Liver (tissue), 8 donors: ENCODE measurements at regions not wholly inside any gene's neighbourhood (a gene's known extent, or its start where the extent isn't known, plus 50 kb on each side); places are given as distances from the start of the nearest gene placed in this dataset.

ENCODE experiments used
- DNase-seq: peaks from one replicate; pipeline ENCODE4 v3.0.0-alpha.2; 2017; ENCODE audit warnings: low spot score
- H3K27ac ChIP-seq, 2 donors: one replicate each; pipeline ENCODE4 v1.7.0; 2013; ENCODE audit warnings: inconsistent platforms in 2 of 2, low read length in 2 of 2, control low read depth in 1 of 2, low read depth in 1 of 2, mild to moderate bottlenecking in 1 of 2
- H3K27me3 ChIP-seq, 4 donors: one replicate each; pipeline versions ENCODE4 v1.6.1 to v1.7.0; 2013; ENCODE audit warnings: low read length in 3 of 4, inconsistent platforms in 1 of 4, mild to moderate bottlenecking in 1 of 4, moderate library complexity in 1 of 4; ENCODE audit not compliant: control insufficient read depth in 4 of 4, insufficient read depth in 4 of 4
- H3K36me3 ChIP-seq, 4 donors: one replicate each; pipeline versions ENCODE4 v1.6.1 to v1.7.0; 2013; ENCODE audit warnings: low read length in 3 of 4, mild to moderate bottlenecking in 3 of 4, low read depth in 1 of 4, moderate library complexity in 1 of 4; ENCODE audit not compliant: control insufficient read depth in 4 of 4, insufficient read depth in 3 of 4
- H3K4me1 ChIP-seq, 4 donors: one replicate each; pipeline versions ENCODE4 v1.6.1 to v1.7.0; 2013; ENCODE audit warnings: low read length in 3 of 4, mild to moderate bottlenecking in 3 of 4, moderate library complexity in 1 of 4; ENCODE audit not compliant: control insufficient read depth in 4 of 4, insufficient read depth in 4 of 4
- H3K4me3 ChIP-seq, 3 donors: one replicate each; pipeline versions ENCODE4 v1.6.1 to v1.7.0; 2013; ENCODE audit warnings: low read length in 3 of 3, control low read depth in 1 of 3, low read depth in 1 of 3, mild to moderate bottlenecking in 1 of 3
- H3K9ac ChIP-seq, 2 donors: one replicate each; pipeline ENCODE4 v1.7.0; 2013; ENCODE audit warnings: low read length in 2 of 2, mild to moderate bottlenecking in 2 of 2, moderate library complexity in 2 of 2, control low read depth in 1 of 2, low read depth in 1 of 2
- H3K9me3 ChIP-seq, 4 donors: one replicate each; pipeline versions ENCODE4 v1.6.1 to v1.7.0; 2013; ENCODE audit warnings: low read length in 3 of 4; ENCODE audit not compliant: control insufficient read depth in 4 of 4
- EGR1 ChIP-seq, 2 donors: IDR thresholded peaks; 2 replicates each; pipeline ENCODE4 v1.6.1; 2016 to 2018; ENCODE audit warnings: antibody characterized with exemption in 2 of 2, low read depth in 2 of 2
- FOXA1 ChIP-seq: IDR thresholded peaks from 2 replicates; pipeline ENCODE4 v1.6.1; 2016; ENCODE audit warnings: antibody characterized with exemption
- FOXA2 ChIP-seq: IDR thresholded peaks from 2 replicates; pipeline ENCODE4 v1.6.1; 2016; ENCODE audit warnings: antibody characterized with exemption
- GABPA ChIP-seq, 2 donors: IDR thresholded peaks in 1 of 2; conservative IDR thresholded peaks in 1 of 2; 2 replicates each; pipeline ENCODE4 v1.6.1; 2016; ENCODE audit warnings: antibody characterized with exemption in 2 of 2, mild to moderate bottlenecking in 1 of 2, moderate library complexity in 1 of 2
- HNF4A ChIP-seq, 2 donors: conservative IDR thresholded peaks; 2 replicates each; pipeline ENCODE4 v1.6.1; 2016; ENCODE audit warnings: antibody characterized with exemption in 2 of 2, mild to moderate bottlenecking in 2 of 2
- HNF4G ChIP-seq: IDR thresholded peaks from 2 replicates; pipeline ENCODE4 v1.6.1; 2016; ENCODE audit warnings: antibody characterized with exemption
- JUND ChIP-seq, 2 donors: IDR thresholded peaks; 2 replicates each; pipeline ENCODE4 v1.6.1; 2016; ENCODE audit warnings: antibody characterized with exemption in 2 of 2
- NR2F2 ChIP-seq: IDR thresholded peaks from 2 replicates; pipeline ENCODE4 v1.6.1; 2016; ENCODE audit warnings: antibody characterized with exemption
- RAD21 ChIP-seq, 2 donors: IDR thresholded peaks; 2 replicates each; pipeline ENCODE4 v1.6.1; 2016; ENCODE audit warnings: antibody characterized with exemption in 2 of 2, mild to moderate bottlenecking in 2 of 2
- SP1 ChIP-seq: IDR thresholded peaks from 2 replicates; pipeline ENCODE4 v1.6.1; 2018; ENCODE audit warnings: antibody characterized with exemption, mild to moderate bottlenecking
- TAF1 ChIP-seq: conservative IDR thresholded peaks from 2 replicates; pipeline ENCODE4 v1.6.1; 2016; ENCODE audit warnings: antibody characterized with exemption, mild to moderate bottlenecking
- WGBS: extraction: QIAGEN DNeasy Blood & Tissue Kit; methylation state at CpG from one replicate; pipeline ENCODE4 v1.1.7; 2013; 5-methylcytosine and 5-hydroxymethylcytosine counted together
- TF ChIP-seq, protein P1 (sequence below): fragments of 150-350 bp; IDR thresholded peaks from 2 replicates; pipeline ENCODE4 v1.5.1; 2017; ENCODE audit warnings: improper control_type of control experiment, low read depth, low read length; ENCODE audit not compliant: missing input control
- TF ChIP-seq, protein P2 (sequence below): IDR thresholded peaks from 2 replicates; pipeline ENCODE4 v1.6.1; 2016; ENCODE audit warnings: antibody characterized with exemption
- TF ChIP-seq, protein P3 (sequence below): IDR thresholded peaks from 2 replicates; pipeline ENCODE4 v1.6.1; 2016; ENCODE audit warnings: antibody characterized with exemption, mild to moderate bottlenecking
- TF ChIP-seq, protein P4 (sequence below): IDR thresholded peaks from 2 replicates; pipeline ENCODE4 v1.6.1; 2016; ENCODE audit warnings: antibody characterized with exemption
- TF ChIP-seq, protein P5 (sequence below): IDR thresholded peaks from 2 replicates; pipeline ENCODE4 v1.6.1; 2016; ENCODE audit warnings: antibody characterized with exemption
- donor health status: healthy.
- donor health status: healthy.
- donor health status: healthy.
- donor health status: healthy.
- donor health status: healthy.

DNA sequence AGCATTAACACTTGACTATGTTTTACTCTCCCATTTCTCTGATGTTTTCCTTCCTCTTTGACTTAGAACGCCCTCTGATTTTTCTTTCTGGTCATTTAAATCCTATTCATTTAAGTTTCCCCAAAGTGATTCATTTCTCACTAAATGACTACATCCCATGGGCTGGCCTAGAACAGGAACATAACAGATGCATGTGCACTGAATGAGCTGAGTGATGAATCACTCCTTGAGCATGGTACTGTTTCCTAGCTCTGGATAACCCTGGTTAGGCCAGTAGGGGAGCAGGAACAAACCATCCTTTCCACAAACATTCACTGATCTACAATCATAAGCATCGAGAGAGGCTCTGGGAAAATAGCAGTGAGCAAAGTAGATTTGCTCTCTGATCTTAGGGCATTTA, 221.9 kb upstream of the SETBP1 start (continued):
- TF ChIP-seq, protein P1, sequence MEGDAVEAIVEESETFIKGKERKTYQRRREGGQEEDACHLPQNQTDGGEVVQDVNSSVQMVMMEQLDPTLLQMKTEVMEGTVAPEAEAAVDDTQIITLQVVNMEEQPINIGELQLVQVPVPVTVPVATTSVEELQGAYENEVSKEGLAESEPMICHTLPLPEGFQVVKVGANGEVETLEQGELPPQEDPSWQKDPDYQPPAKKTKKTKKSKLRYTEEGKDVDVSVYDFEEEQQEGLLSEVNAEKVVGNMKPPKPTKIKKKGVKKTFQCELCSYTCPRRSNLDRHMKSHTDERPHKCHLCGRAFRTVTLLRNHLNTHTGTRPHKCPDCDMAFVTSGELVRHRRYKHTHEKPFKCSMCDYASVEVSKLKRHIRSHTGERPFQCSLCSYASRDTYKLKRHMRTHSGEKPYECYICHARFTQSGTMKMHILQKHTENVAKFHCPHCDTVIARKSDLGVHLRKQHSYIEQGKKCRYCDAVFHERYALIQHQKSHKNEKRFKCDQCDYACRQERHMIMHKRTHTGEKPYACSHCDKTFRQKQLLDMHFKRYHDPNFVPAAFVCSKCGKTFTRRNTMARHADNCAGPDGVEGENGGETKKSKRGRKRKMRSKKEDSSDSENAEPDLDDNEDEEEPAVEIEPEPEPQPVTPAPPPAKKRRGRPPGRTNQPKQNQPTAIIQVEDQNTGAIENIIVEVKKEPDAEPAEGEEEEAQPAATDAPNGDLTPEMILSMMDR = no peak
- no peak for TF ChIP-seq JUND (IDR thresholded peaks at IDR 0.05)
- TF ChIP-seq, protein P2, sequence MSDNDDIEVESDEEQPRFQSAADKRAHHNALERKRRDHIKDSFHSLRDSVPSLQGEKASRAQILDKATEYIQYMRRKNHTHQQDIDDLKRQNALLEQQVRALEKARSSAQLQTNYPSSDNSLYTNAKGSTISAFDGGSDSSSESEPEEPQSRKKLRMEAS = no peak
- TF ChIP-seq EGR1 (IDR thresholded peaks at IDR 0.05; ENCODE audit: low read depth in 2 of 2) = no peak
- TF ChIP-seq NR2F2 = no peak
- TF ChIP-seq HNF4G = no peak

DNA sequence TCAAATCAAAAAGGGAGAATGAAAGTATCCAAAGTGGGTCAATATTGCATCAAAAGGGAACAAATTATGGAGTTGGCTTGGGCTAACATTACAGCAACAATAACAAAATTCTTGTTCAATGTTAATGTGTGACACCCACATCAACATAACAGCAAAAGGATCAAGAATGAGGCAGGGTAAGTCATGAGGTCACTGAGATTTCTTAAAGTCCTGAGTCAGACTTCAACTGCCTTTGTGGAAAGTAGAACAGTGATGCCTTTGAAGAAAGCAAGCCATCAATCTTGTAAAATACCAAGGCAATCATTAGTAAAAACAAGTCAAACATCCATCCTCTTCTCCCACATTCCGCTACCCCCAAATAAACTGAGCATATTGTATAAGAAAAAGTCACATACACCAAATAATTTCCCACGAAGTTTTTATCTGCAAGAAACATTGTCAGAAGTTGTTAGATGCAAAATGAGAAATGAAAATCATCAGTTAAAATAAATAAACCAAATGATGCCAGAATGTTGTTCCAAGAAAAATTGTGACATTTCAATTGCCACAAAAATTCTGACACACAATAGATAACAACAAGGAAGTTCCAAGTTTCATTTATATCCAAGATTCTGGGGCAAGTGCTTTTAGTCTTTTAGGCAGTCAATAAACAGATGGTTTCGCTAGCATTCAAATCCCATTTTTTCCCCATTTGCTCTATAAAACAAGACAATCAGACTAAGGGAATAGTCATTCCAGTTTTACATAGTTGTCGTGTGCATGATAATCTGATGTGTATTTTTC, 216.1 kb upstream of the SETBP1 start:
- peaks cover 0 to 2% (median 0%) of the 10 kb centered on the region in 4 donors for H3K9me3 ChIP-seq
- H3K27ac ChIP-seq = no peak overlapping the region
- 62% methylated on average over 4 of the region's 4 CpGs for WGBS
- H3K4me3 ChIP-seq = no peak overlapping the region
- DNase-seq = no peak
- peaks cover 0 to 2% (median 0%) of the 10 kb centered on the region in 4 donors for H3K27me3 ChIP-seq
- H3K9ac ChIP-seq = no peak overlapping the region
- H3K36me3 ChIP-seq = no peaks in the 10 kb centered on the region
- TF ChIP-seq JUND (IDR thresholded peaks at IDR 0.05) (no peak), GABPA (IDR thresholded peaks at IDR 0.05 in 1 of 2, conservative IDR thresholded peaks at IDR 0.05 in 1 of 2) (no peak), HNF4A (conservative IDR thresholded peaks at IDR 0.05) (no peak), FOXA2 (no peak), TAF1 (no peak), SP1 (no peak), NR2F2 (no peak), FOXA1 (no peak), RAD21 (IDR thresholded peaks at IDR 0.05) (no peak), HNF4G (no peak)
- TF ChIP-seq, protein P3, sequence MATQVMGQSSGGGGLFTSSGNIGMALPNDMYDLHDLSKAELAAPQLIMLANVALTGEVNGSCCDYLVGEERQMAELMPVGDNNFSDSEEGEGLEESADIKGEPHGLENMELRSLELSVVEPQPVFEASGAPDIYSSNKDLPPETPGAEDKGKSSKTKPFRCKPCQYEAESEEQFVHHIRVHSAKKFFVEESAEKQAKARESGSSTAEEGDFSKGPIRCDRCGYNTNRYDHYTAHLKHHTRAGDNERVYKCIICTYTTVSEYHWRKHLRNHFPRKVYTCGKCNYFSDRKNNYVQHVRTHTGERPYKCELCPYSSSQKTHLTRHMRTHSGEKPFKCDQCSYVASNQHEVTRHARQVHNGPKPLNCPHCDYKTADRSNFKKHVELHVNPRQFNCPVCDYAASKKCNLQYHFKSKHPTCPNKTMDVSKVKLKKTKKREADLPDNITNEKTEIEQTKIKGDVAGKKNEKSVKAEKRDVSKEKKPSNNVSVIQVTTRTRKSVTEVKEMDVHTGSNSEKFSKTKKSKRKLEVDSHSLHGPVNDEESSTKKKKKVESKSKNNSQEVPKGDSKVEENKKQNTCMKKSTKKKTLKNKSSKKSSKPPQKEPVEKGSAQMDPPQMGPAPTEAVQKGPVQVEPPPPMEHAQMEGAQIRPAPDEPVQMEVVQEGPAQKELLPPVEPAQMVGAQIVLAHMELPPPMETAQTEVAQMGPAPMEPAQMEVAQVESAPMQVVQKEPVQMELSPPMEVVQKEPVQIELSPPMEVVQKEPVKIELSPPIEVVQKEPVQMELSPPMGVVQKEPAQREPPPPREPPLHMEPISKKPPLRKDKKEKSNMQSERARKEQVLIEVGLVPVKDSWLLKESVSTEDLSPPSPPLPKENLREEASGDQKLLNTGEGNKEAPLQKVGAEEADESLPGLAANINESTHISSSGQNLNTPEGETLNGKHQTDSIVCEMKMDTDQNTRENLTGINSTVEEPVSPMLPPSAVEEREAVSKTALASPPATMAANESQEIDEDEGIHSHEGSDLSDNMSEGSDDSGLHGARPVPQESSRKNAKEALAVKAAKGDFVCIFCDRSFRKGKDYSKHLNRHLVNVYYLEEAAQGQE = no peak
- TF ChIP-seq, protein P4, sequence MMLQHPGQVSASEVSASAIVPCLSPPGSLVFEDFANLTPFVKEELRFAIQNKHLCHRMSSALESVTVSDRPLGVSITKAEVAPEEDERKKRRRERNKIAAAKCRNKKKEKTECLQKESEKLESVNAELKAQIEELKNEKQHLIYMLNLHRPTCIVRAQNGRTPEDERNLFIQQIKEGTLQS = no peak
- TF ChIP-seq, protein P1 = no peak
- TF ChIP-seq, protein P5, sequence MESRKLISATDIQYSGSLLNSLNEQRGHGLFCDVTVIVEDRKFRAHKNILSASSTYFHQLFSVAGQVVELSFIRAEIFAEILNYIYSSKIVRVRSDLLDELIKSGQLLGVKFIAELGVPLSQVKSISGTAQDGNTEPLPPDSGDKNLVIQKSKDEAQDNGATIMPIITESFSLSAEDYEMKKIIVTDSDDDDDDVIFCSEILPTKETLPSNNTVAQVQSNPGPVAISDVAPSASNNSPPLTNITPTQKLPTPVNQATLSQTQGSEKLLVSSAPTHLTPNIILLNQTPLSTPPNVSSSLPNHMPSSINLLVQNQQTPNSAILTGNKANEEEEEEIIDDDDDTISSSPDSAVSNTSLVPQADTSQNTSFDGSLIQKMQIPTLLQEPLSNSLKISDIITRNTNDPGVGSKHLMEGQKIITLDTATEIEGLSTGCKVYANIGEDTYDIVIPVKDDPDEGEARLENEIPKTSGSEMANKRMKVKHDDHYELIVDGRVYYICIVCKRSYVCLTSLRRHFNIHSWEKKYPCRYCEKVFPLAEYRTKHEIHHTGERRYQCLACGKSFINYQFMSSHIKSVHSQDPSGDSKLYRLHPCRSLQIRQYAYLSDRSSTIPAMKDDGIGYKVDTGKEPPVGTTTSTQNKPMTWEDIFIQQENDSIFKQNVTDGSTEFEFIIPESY = no peak
- TF ChIP-seq, protein P2 = no peak
- no peaks in the 10 kb centered on the region for H3K4me1 ChIP-seq
